ENCODE measurements at regions not wholly inside any gene's neighbourhood (a gene's known extent, or its start where the extent isn't known, plus 50 kb on each side); places are given as distances from the start of the nearest gene placed in this dataset.

DNA sequence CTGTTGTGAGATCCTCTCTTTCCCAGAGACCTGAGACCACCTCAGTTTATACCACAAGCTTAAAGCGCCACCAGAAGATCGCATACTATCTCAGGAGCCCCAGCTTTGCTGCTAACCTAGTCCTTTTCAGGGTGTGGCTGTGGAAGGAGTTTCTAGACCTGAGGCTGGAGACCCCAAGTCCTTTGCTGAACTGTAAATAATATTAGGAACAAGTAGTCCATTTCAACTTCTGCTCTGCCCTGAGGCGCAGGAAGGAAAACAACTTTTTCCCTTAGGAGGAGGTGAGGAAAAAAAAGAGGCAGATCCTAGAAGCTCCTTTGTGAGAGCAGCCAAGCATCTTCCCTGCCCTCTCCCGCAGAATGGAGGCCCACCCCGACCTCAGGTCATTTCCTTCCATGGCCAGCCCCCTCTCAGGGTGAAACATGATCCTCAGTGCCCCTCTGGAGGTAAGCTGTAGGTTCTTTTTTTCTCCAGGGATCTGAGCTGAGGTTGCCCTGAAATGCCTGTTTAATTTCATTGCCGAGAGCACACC, 122.8 kb upstream of the LGALSL start:
- Mint-ChIP-seq H3K9me3 (no peaks in the 10 kb centered on the region), H3K4me3 (no peak overlapping the region), H3K27me3 (no peaks in the 10 kb centered on the region), H3K27ac (peak overlapping the region; percentile 12), H3K36me3 (ENCODE audit: low read depth) (no peaks in the 10 kb centered on the region), H3K4me1 (peaks cover 36% of the 10 kb centered on the region)
- DNase-seq: no peak
- no peak for ATAC-seq

DNA sequence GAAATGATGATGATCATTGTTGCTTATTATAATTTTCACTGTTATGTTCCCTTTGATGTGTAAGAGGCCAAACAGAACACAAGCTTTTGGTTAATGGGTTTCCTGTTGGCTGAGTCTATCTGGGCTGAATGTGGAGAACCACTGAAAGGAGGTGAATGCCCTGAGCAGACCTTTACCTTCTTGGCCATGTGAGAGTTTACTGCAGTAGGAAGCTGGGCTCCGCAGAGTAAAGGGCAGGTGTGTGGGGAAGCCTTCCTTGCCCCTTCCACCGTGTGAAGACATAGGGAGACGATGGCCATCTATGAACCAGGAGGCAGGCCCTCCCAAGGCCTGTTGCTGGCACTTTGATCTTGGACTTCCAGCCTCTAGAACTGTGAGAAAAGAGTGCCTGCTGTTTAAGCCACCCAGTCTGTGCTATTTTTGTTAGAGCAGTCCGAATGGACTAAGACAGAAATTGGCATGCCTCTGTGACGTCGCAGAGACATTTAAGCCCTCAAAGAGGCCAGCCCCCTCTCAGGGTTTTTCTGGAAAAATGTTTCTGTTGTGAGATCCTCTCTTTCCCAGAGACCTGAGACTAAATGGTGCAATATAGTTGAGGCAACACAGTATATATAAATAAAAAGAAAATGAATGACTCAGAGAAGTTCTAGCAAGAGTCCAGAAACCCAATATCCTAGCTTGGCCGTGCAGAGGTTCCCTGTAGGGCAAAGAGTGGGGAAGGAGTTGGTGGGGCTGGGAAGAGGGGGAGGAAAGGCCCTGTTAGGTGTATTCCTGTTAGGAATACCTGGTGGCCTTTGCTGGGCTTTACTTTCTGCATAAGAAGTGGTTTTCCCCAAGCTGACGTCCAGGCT, 121.9 kb upstream of the LGALSL start:
- Mint-ChIP-seq H3K4me1 (peaks cover 27% of the 10 kb centered on the region), H3K27me3 (no peaks in the 10 kb centered on the region), H3K27ac (no peak overlapping the region), H3K36me3 (ENCODE audit: low read depth) (no peaks in the 10 kb centered on the region), H3K4me3 (no peak overlapping the region), H3K9me3 (no peaks in the 10 kb centered on the region)
- ATAC-seq (no peak), DNase-seq (no peak)

DNA sequence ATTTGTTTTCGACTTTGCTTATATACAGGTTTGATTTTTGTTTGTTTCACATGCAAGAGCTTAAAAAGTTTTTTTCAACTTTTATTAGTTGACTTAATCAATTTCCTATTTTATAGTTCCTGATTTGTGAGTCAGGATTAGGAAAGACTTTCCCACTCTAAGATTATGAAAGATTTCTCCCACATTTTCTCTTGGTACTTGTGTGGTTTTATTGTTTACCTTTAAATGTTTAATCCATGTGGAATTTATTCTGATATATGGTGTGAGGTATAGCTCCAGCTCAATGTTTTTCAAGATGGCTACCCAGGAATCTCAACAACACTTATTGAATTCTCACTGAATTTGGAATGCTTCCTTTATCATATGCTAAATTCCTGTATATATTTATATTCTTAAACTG, 117.8 kb upstream of the LGALSL start:
- no peaks in the 10 kb centered on the region for H3K36me3 Mint-ChIP-seq (ENCODE audit: low read depth)
- H3K4me1 Mint-ChIP-seq: peaks cover 9% of the 10 kb centered on the region
- no peak for DNase-seq
- ATAC-seq: no peak
- no peak overlapping the region for H3K4me3 Mint-ChIP-seq
- no peaks in the 10 kb centered on the region for H3K27me3 Mint-ChIP-seq
- no peak overlapping the region for H3K27ac Mint-ChIP-seq
- no peaks in the 10 kb centered on the region for H3K9me3 Mint-ChIP-seq

DNA sequence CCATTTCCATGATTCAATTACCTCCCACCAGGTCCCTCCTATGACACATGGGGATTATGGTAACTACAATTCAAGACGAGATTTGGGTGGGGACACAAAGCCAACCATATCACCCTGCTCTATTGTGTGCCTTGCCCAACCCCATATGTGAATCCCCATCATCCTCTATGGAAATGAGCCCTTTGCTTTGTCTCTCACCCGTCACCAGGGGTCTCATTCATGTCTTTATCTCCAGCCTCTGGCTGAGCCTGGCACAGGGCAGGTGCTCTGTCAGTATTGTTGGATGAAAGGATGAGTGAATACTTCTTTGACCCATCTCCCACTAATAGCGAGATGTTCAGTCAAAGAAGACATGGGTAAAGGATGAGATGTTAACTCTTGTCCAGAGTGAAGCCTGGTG, 116.6 kb upstream of the LGALSL start:
- no peak overlapping the region for H3K27ac Mint-ChIP-seq
- DNase-seq (no peak), ATAC-seq (no peak)
- no peaks in the 10 kb centered on the region for H3K9me3 Mint-ChIP-seq
- H3K27me3 Mint-ChIP-seq: no peaks in the 10 kb centered on the region
- H3K4me3 Mint-ChIP-seq: no peak overlapping the region
- H3K4me1 Mint-ChIP-seq: peaks cover 9% of the 10 kb centered on the region
- no peaks in the 10 kb centered on the region for H3K36me3 Mint-ChIP-seq (ENCODE audit: low read depth)

DNA sequence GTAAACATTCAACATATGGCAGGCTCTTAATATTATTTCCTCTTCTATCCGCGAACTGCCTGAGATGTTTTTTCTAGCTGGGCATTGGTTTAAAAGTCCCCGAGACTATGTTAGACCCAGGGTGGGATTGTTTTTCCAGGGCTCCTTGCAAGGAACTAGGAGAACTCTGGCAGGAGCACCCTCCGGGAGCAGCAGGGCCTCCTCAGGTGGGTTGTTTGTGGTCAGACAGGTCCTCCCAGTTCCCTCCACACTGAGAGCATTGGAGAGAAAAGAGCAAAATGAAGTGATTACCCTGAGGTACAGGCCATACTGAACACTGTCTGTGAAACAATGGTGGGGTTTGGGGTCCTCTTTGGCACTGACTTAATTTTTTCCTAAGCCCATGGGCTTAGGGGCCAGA, 115.9 kb upstream of the LGALSL start:
- H3K27me3 Mint-ChIP-seq: no peaks in the 10 kb centered on the region

DNA sequence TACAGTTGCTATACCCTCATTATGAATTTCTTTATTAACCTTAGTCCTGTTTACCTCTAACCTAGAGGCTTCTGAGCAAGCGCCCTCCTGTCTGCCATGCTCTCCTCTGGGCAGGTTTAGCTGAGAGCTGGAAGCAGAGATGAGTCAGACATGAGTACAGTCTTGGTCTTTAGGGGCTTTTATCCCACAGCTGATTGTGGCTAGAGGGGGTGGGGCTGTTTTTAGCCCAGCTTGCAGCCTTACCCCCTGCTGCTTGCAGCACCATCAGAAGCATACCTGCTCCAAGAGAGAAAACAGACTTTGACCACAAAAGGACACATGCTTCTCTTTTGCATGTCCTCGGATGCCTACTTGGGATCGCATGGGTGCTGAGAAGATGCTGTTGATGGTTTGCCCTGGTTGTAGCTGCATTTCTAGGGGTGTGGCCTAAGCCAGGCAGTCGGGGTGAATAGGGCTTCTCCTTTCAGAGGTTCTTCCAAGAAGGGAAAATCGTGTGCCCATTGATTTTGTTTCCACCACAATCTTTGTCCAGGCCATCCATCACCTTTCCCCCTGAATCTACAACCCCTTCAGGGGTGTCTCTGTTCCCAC, 115.0 kb upstream of the LGALSL start:
- H3K9me3 Mint-ChIP-seq: no peaks in the 10 kb centered on the region
- no peaks in the 10 kb centered on the region for H3K27me3 Mint-ChIP-seq
- H3K36me3 Mint-ChIP-seq (ENCODE audit: low read depth): no peaks in the 10 kb centered on the region
- no peak overlapping the region for H3K4me3 Mint-ChIP-seq
- peaks cover 9% of the 10 kb centered on the region for H3K4me1 Mint-ChIP-seq
- peak; percentile 93 for ATAC-seq
- peak; percentile 50 for DNase-seq
- no peak overlapping the region for H3K27ac Mint-ChIP-seq

More for the DNA sequence above, 115.9 kb upstream of the LGALSL start:
- Mint-ChIP-seq H3K36me3 (ENCODE audit: low read depth) (no peaks in the 10 kb centered on the region), H3K4me1 (peaks cover 9% of the 10 kb centered on the region), H3K4me3 (no peak overlapping the region), H3K9me3 (no peaks in the 10 kb centered on the region), H3K27ac (no peak overlapping the region)
- ATAC-seq (no peak), DNase-seq (no peak)

DNA sequence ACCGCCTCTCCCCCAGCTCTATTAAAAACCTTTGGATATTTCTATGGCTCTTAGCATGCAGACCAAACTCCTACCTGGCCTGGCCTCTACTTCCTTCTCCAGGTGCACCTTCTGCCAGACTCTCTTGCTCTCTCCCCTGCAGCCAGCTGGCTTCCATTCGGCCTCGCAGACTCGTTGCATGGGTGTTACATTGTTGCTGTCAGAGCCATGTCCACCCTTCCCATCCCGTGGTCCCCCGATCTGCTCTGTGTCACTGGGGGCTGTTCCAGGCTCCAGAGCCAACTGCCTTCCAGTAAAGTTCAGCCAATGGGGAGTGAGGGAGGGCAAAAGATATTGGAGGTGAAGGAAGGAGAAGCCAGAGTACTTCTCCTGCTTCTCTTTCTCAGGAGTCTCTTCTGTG, 112.5 kb upstream of the LGALSL start:
- Mint-ChIP-seq H3K27me3 (no peaks in the 10 kb centered on the region), H3K9me3 (no peaks in the 10 kb centered on the region), H3K36me3 (ENCODE audit: low read depth) (no peaks in the 10 kb centered on the region), H3K4me1 (peaks cover 9% of the 10 kb centered on the region), H3K27ac (no peak overlapping the region), H3K4me3 (no peak overlapping the region)
- ATAC-seq (no peak), DNase-seq (no peak)

DNA sequence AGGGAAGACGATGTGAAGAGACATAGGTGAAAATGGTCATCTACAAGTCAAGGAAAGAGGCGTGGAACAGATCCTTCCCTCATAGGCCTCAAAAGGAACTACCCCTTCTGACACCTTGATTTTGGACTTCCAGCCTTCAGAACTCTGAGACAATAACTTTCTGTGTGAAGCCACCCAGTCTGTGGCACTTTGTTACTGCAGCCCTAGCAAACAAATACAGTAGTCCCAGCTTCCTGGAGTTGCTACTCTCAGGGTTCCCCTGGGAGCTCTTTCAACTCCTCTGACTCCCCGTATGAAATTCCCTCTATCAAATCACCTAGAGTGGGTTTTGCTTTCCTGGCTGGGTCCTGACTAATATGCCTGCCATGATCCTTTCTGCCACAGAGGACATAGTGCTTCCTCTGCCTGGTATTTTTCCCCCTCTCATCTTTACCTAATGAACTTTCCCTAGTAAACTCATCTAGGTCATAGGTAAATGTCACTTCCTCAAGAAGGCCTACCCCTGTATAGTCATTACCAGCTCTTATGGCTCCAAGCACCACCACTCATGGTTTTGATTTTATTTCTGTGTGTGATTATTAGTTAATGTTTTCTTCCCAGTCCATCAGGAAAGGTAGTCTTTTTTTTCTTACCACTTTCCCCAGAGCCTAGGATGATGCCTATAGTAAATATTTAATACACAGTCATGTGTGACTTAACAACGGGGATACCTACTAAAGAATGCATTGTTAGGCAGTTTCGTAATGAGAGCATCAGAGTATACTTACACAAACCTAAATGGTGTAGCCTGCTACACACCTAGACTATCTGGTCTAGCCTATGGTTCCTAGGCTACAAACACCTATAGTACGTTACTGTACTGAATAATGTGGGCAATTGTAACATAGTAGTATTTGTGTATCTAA, 111.5 kb upstream of the LGALSL start:
- DNase-seq (no peak), ATAC-seq (no peak)
- Mint-ChIP-seq H3K27ac (no peak overlapping the region), H3K9me3 (no peaks in the 10 kb centered on the region), H3K4me3 (no peak overlapping the region), H3K27me3 (no peaks in the 10 kb centered on the region), H3K4me1 (peaks cover 9% of the 10 kb centered on the region), H3K36me3 (ENCODE audit: low read depth) (no peaks in the 10 kb centered on the region)

DNA sequence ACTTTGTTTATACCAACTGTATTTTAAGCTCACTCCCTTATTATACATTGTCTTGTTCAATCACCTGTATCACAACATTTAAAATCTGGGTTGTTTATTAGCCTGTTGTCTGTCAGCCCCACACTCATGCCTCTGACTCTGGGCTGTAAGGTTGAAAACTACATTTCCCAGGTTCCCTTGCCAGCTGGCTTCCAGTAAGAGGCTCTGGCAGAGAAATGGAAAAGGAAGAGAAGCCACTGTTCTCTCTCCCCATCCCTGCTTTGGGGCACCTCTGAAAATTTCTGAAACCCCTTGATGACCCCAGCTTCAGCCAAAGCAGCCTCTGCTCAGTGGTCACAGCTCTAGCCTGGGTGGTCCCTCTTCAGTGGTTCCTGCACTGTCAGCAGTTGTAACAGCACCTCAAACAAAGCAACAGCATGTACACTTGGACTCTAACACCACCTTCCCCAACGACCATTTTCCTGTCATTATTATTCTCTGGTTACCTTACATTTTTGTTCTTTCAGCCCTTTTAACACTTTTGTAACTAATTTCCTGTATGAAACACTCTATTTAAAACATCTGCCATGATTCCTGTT, 108.9 kb upstream of the LGALSL start:
- Mint-ChIP-seq H3K36me3 (ENCODE audit: low read depth) (no peaks in the 10 kb centered on the region), H3K27me3 (no peaks in the 10 kb centered on the region), H3K4me1 (no peaks in the 10 kb centered on the region), H3K4me3 (no peak overlapping the region), H3K27ac (no peak overlapping the region), H3K9me3 (no peaks in the 10 kb centered on the region)
- DNase-seq (no peak), ATAC-seq (no peak)

DNA sequence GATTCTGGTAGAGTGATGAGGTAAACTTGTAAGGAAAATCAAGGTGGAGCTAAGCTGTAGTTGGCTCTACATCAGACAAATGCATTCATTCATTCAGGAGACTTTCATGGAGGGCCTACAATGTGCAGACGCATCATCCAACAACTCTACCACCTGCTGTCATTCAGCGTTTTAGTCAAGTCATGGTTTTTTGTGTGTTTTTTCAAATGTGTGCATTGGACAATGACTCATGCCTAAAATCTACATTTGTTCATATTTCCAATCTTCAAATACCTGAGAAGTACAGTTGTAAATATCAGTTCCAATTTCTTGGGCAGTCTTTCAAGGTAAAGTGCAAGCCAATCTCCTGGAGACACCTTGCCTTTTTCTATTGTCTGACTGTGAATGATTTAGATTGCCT, 108.0 kb upstream of the LGALSL start:
- Mint-ChIP-seq H3K9me3 (no peaks in the 10 kb centered on the region), H3K4me1 (no peaks in the 10 kb centered on the region), H3K27ac (no peak overlapping the region), H3K4me3 (no peak overlapping the region), H3K36me3 (ENCODE audit: low read depth) (no peaks in the 10 kb centered on the region), H3K27me3 (peaks cover 2% of the 10 kb centered on the region)
- DNase-seq (no peak), ATAC-seq (no peak)

DNA sequence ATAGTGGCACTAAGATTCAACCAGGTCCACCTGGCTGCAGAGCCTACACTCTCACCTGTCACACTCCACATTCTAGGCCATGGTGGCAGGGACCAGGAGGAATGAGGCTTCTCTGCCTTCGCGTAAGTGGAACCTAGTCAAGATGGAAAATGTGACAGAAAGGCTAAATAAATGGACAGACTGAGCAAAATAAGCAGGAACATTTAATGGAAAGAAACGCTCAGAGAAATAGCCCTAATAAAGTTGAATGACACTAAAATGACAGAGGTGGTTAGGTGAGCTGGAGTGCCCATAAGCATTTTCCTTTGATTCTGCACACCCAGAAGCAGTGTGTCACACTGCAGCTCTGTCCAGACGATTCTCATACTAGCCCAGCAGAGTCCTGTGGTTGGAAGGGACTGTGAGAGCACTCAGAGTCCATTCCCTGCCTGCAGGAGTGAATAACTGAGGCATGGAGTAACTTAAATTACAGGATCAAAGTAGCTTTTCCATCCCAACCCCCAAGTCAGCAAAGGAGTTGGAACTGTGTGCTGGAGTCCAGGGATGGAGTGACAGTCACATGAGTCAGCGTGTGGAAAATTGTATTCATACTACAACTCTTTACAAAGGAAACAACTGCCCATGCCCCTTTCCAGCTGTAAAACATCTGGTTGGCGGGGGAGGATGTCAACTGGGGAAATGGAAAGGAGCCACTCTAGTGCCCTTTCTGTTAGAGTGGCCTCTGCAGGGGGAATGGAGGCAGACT, 105.4 kb upstream of the LGALSL start:
- H3K27ac Mint-ChIP-seq: no peak overlapping the region
- DNase-seq (no peak), ATAC-seq (no peak)
- peaks cover 2% of the 10 kb centered on the region for H3K27me3 Mint-ChIP-seq
- H3K36me3 Mint-ChIP-seq (ENCODE audit: low read depth): no peaks in the 10 kb centered on the region
- peaks cover 8% of the 10 kb centered on the region for H3K9me3 Mint-ChIP-seq
- H3K4me3 Mint-ChIP-seq: no peak overlapping the region
- H3K4me1 Mint-ChIP-seq: no peaks in the 10 kb centered on the region

DNA sequence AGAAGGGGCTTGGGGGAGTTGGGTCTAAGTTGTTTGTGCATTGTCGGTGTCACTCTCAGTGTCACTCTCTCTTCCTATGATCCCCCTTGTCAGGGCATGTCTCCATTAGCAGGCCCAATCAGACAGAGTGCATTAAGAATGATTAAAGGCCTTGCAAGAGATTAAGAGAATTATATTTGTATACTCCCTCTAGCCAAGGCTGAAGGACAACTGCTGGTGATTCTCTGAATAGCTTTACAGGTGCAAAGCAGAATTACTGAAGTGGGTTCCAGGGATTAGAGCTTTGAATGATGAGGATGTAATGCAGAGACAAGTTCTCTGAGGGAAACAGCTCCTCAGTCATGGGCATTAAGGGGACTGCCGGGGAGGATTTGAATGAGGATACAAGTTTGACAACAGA, 104.8 kb upstream of the LGALSL start:
- Mint-ChIP-seq H3K27ac (no peak overlapping the region), H3K4me1 (no peaks in the 10 kb centered on the region)
- ATAC-seq: no peak

DNA sequence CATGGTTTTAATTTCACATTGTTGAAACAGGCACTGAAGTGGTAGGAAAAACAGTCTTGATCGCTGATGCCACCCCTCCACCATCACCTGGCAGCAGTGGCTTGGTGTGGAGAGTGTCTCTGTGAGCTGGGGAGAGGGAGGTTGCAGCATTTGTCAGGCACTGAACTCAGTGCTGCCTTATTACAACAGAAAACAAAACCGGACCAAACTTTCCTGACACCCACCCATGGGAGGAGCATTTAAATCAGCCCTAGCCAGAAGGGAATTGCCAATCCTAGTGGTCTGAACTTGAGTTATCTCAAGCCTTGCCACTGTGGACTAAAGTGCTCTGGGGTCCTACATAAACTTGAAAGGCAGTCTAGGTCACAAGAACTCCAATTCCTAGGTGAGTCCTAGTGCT, 103.0 kb upstream of the LGALSL start:
- H3K36me3 Mint-ChIP-seq (ENCODE audit: low read depth): no peaks in the 10 kb centered on the region
- H3K9me3 Mint-ChIP-seq: peaks cover 8% of the 10 kb centered on the region
- no peak for ATAC-seq
- peaks cover 9% of the 10 kb centered on the region for H3K27me3 Mint-ChIP-seq
- H3K27ac Mint-ChIP-seq: no peak overlapping the region
- DNase-seq: no peak
- H3K4me3 Mint-ChIP-seq: no peak overlapping the region
- H3K4me1 Mint-ChIP-seq: no peaks in the 10 kb centered on the region

More for the DNA sequence above, 104.8 kb upstream of the LGALSL start:
- Mint-ChIP-seq H3K27me3 (peaks cover 4% of the 10 kb centered on the region), H3K9me3 (peaks cover 8% of the 10 kb centered on the region), H3K4me3 (no peak overlapping the region), H3K36me3 (ENCODE audit: low read depth) (no peaks in the 10 kb centered on the region)
- no peak for DNase-seq

DNA sequence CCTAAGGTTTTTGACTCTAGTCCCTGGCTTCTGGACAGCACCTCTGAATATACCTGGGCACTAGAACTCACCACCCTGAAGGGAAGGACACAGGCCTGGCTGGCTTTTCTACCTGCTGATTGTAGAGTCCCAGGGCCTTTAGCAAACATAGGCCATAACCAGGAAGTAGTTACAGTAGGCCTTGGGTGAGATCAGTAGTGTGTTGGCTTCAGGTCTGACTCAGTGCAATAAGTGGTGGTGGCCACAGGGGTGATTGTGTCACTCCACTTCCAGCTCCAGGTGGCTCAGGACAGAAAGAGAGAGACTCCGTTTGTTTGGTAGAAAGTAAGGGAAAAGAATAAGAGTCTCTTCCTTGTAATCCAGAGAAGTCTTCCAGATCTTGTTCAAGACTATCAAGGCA, 101.7 kb upstream of the LGALSL start:
- no peaks in the 10 kb centered on the region for H3K36me3 Mint-ChIP-seq (ENCODE audit: low read depth)
- ATAC-seq: peak; percentile 46
- no peak overlapping the region for H3K4me3 Mint-ChIP-seq
- H3K27ac Mint-ChIP-seq: no peak overlapping the region
- DNase-seq: no peak
- peaks cover 19% of the 10 kb centered on the region for H3K27me3 Mint-ChIP-seq
- peaks cover 4% of the 10 kb centered on the region for H3K4me1 Mint-ChIP-seq
- peaks cover 8% of the 10 kb centered on the region for H3K9me3 Mint-ChIP-seq
